ENCODE measurements at regions not wholly inside any gene's neighbourhood (a gene's known extent, or its start where the extent isn't known, plus 50 kb on each side); places are given as distances from the start of the nearest gene placed in this dataset.

GRCh38 chr13:59607172-59607571 lies 556.6 kb downstream of the DIAPH3 start:
- no peak for TF ChIP-seq CTCF (IDR thresholded peaks at IDR 0.05; ENCODE audit: insufficient read depth, low read length, missing control alignments)
- no peak for DNase-seq (ENCODE audit: low read depth, low spot score)
- ChIA-PET CTCF (interaction anchor here (0.6 kb wide), 1 partner anchor 136 kb away, joined by 3 read pairs; no protein-coding TSS in a partner anchor), POLR2A (no interaction called here)
- H3K4me3 ChIP-seq (ENCODE audit: low read depth, low read length): no peak overlapping the region

- no peak overlapping the region for H3K4me3 ChIP-seq (ENCODE audit: low read depth, low read length)
- DNase-seq (ENCODE audit: low read depth, low spot score): no peak
- POLR2A ChIA-PET: no interaction called here
- CTCF ChIA-PET: interaction anchor here (0.6 kb wide), 1 partner anchor 136 kb away, joined by 3 read pairs; no protein-coding TSS in a partner anchor
- TF ChIP-seq CTCF (IDR thresholded peaks at IDR 0.05; ENCODE audit: insufficient read depth, low read length, missing control alignments): no peak
These were observed 555.9 kb downstream of the DIAPH3 start for GRCh38 chr13:59607780-59608233.

- no peak overlapping the region for H3K4me3 ChIP-seq (ENCODE audit: low read depth, low read length)
- CTCF ChIA-PET: no interaction called here
- POLR2A ChIA-PET: no interaction called here
- TF ChIP-seq CTCF (IDR thresholded peaks at IDR 0.05; ENCODE audit: insufficient read depth, low read length, missing control alignments): no peak
- no peak for DNase-seq (ENCODE audit: low read depth, low spot score)
These were observed 554.3 kb downstream of the DIAPH3 start for GRCh38 chr13:59609421-59609820.
